Gastrocnemius medialis (tissue), 4 donors: ENCODE measurements at regions not wholly inside any gene's neighbourhood (a gene's known extent, or its start where the extent isn't known, plus 50 kb on each side); places are given as distances from the start of the nearest gene placed in this dataset.

Experiments used
- ATAC-seq, 2 donors: fragments of 150-250 bp; one replicate each; pipeline ENCODE4 v1.9.1; 2016
- DNase-seq, 2 donors: peaks; one replicate each; pipeline ENCODE4 v3.0.0-alpha.2; 2019
- H3K27ac ChIP-seq, 4 donors: fragments of 200-600 bp; sonication (generic); 1 replicate in 1 of 4; 2 replicates in 3 of 4; pipeline ENCODE4 v1.5.1; 2016 to 2018; ENCODE audit warnings: mild to moderate bottlenecking in 2 of 4, moderate library complexity in 1 of 4
- H3K27me3 ChIP-seq, 3 donors: fragments of 200-600 bp; sonication (generic) in 2 of 3; 1 replicate in 1 of 3; 2 replicates in 2 of 3; pipeline versions ENCODE4 v1.5.1 to v1.6.0; 2016 to 2019; ENCODE audit warnings: mild to moderate bottlenecking in 1 of 3, moderate library complexity in 1 of 3
- H3K36me3 ChIP-seq, 2 donors: fragments of 200-600 bp; sonication (generic) in 1 of 2; one replicate each; pipeline ENCODE4 v1.5.1; 2017 to 2018
- H3K4me1 ChIP-seq, 2 donors: fragments of 200-600 bp; sonication (generic) in 1 of 2; one replicate each; pipeline ENCODE4 v1.5.1; 2016 to 2017; ENCODE audit warnings: mild to moderate bottlenecking in 2 of 2
- H3K4me3 ChIP-seq, 4 donors: fragments of 200-600 bp; sonication (generic) in 3 of 4; 1 replicate in 1 of 4; 2 replicates in 3 of 4; pipeline ENCODE4 v1.5.1; 2016 to 2019; ENCODE audit warnings: mild to moderate bottlenecking in 2 of 4
- H3K9me3 ChIP-seq, 3 donors: fragments of 200-600 bp; sonication (generic) in 2 of 3; 1 replicate in 1 of 3; 2 replicates in 2 of 3; pipeline ENCODE4 v1.5.1; 2016 to 2019
- CTCF ChIP-seq, 5 experiments: fragments of 450-650 bp in 3 of 5; fragments of 200-600 bp in 2 of 5; sonication (generic) in 2 of 5; IDR thresholded peaks in 4 of 5; conservative IDR thresholded peaks in 1 of 5; 1 replicate in 4 of 5; 2 replicates in 1 of 5; pipeline ENCODE4 v1.5.1; 2016 to 2019; ENCODE audit warnings: antibody characterized with exemption in 5 of 5, mild to moderate bottlenecking in 3 of 5, moderate library complexity in 3 of 5
- POLR2A ChIP-seq, 2 donors: fragments of 450-650 bp; IDR thresholded peaks; one replicate each; pipeline ENCODE4 v1.6.1; 2017; ENCODE audit warnings: antibody characterized with exemption in 2 of 2, mild to moderate bottlenecking in 2 of 2, moderate library complexity in 2 of 2
- in situ Hi-C, 4 donors: fragments of 200-750 bp; cut with MboI; loops; one replicate each; pipeline versions ENCODE4 v1.15.0 to v1.8.0; 2017; ENCODE audit warnings: low sequenced_read_pairs in 4 of 4
- intact Hi-C: fragments of 100-400 bp; cut with DNase I; formaldehyde crosslinking; loops from one replicate; pipeline ENCODE4 v1.15.1; 2023; ENCODE audit warnings: low total_unique reads

GRCh38 chr5:66423484-66423883 lies 172.7 kb upstream of the MAST4 start:
- DNase-seq (no peak), ATAC-seq (no peak)
- TF ChIP-seq CTCF (IDR thresholded peaks at IDR 0.05 in 4 of 5, conservative IDR thresholded peaks at IDR 0.05 in 1 of 5): no peak
- no peak for TF ChIP-seq POLR2A (IDR thresholded peaks at IDR 0.05)
- no peaks in the 10 kb centered on the region for H3K9me3 ChIP-seq
- H3K36me3 ChIP-seq: no peaks in the 10 kb centered on the region
- no peak overlapping the region for H3K27ac ChIP-seq
- H3K27me3 ChIP-seq: no peaks in the 10 kb centered on the region
- in situ Hi-C loops: loop anchor here in 1 of 4 donors (10.0 kb wide), 1 partner anchor 61 kb away; no protein-coding TSS in a partner anchor
- H3K4me1 ChIP-seq: no peaks in the 10 kb centered on the region
- no peak overlapping the region for H3K4me3 ChIP-seq
- intact Hi-C loops: no loop called here

GRCh38 chr5:66425842-66426241 lies 170.4 kb upstream of the MAST4 start:
- intact Hi-C loops: no loop called here
- Histone ChIP-seq H3K27me3 (no peaks in the 10 kb centered on the region), H3K36me3 (no peaks in the 10 kb centered on the region), H3K4me1 (no peaks in the 10 kb centered on the region), H3K4me3 (no peak overlapping the region), H3K27ac (no peak overlapping the region), H3K9me3 (no peaks in the 10 kb centered on the region)
- in situ Hi-C loops: loop anchor here in 1 of 4 donors (10.0 kb wide), 1 partner anchor 59 kb away; no protein-coding TSS in a partner anchor
- TF ChIP-seq POLR2A (IDR thresholded peaks at IDR 0.05) (no peak), CTCF (IDR thresholded peaks at IDR 0.05 in 4 of 5, conservative IDR thresholded peaks at IDR 0.05 in 1 of 5) (no peak)
- ATAC-seq (no peak), DNase-seq (no peak)

- H3K27ac ChIP-seq: no peak overlapping the region
- intact Hi-C loops (no loop called here), in situ Hi-C loops (loop anchor here in 1 of 4 donors (10.0 kb wide), 1 partner anchor 58 kb away; no protein-coding TSS in a partner anchor)
- H3K27me3 ChIP-seq: no peaks in the 10 kb centered on the region
- no peaks in the 10 kb centered on the region for H3K36me3 ChIP-seq
- ATAC-seq (no peak), DNase-seq (no peak)
- TF ChIP-seq CTCF (IDR thresholded peaks at IDR 0.05 in 4 of 5, conservative IDR thresholded peaks at IDR 0.05 in 1 of 5) (no peak), POLR2A (IDR thresholded peaks at IDR 0.05) (no peak)
- no peaks in the 10 kb centered on the region for H3K4me1 ChIP-seq
- H3K9me3 ChIP-seq: no peaks in the 10 kb centered on the region
- no peak overlapping the region for H3K4me3 ChIP-seq
Observed at GRCh38 chr5:66426259-66427138, 169.7 kb upstream of the MAST4 start.

GRCh38 chr5:66427139-66427442 lies 169.1 kb upstream of the MAST4 start:
- no peaks in the 10 kb centered on the region for H3K27me3 ChIP-seq
- in situ Hi-C loops: loop anchor here in 1 of 4 donors (10.0 kb wide), 1 partner anchor 58 kb away; no protein-coding TSS in a partner anchor
- DNase-seq (no peak), ATAC-seq (no peak)
- no peaks in the 10 kb centered on the region for H3K9me3 ChIP-seq
- H3K36me3 ChIP-seq: no peaks in the 10 kb centered on the region
- TF ChIP-seq POLR2A (IDR thresholded peaks at IDR 0.05): no peak
- TF ChIP-seq CTCF (IDR thresholded peaks at IDR 0.05 in 4 of 5, conservative IDR thresholded peaks at IDR 0.05 in 1 of 5): no peak
- intact Hi-C loops: no loop called here
- no peak overlapping the region for H3K27ac ChIP-seq
- H3K4me1 ChIP-seq: no peaks in the 10 kb centered on the region
- no peak overlapping the region for H3K4me3 ChIP-seq
